ENCODE measurements at regions not wholly inside any gene's neighbourhood (a gene's known extent, or its start where the extent isn't known, plus 50 kb on each side); places are given as distances from the start of the nearest gene placed in this dataset.

GRCh38 chr12:115869604-115870003 is 407.9 kb downstream of the MED13L start:
- Histone ChIP-seq H3K9me2 (no peaks in the 10 kb centered on the region), H3K4me1 (ENCODE audit: control insufficient read depth in 1 of 2, insufficient read depth in 2 of 2, low read depth in 1 of 2, low read length in 1 of 2) (peaks cover 0 to 11% of the 10 kb centered on the region in 2 experiments; a peak in 1 of 4 replicates), H3F3A (replicated peaks; ENCODE audit: insufficient read depth) (no peaks in the 10 kb centered on the region), H3K4me3 (ENCODE audit: low read depth in 2 of 2, low read length in 1 of 2) (no peak overlapping the region), H2AFZ (ENCODE audit: low read depth) (no peak overlapping the region), H3K9me3 (no peaks in the 10 kb centered on the region), H3K79me2 (ENCODE audit: insufficient read depth) (no peaks in the 10 kb centered on the region), H3K27me3 (ENCODE audit: insufficient read depth) (no peaks in the 10 kb centered on the region), H4K20me1 (ENCODE audit: insufficient read depth) (no peaks in the 10 kb centered on the region), H3K36me3 (replicated peaks in 1 of 2; ENCODE audit: control insufficient read depth in 1 of 2, insufficient read depth in 2 of 2, low read length in 1 of 2) (no peaks in the 10 kb centered on the region), H3K9ac (no peak overlapping the region), H3K27ac (ENCODE audit: low read depth in 2 of 2, low read length in 1 of 2) (no peak overlapping the region), H3K4me2 (no peak overlapping the region)
- CTCF ChIA-PET, result interaction anchor here (0.9 to 2.7 kb wide), 6 partner anchors 8 to 839 kb away, joined by 3 to 7 read pairs (median 4); no protein-coding TSS in a partner anchor
- 50% methylated on average over 5 of the region's 5 CpGs for WGBS (ENCODE audit: low lambda C conversion rate)
- DNase-seq, result no peak
- POLR2A ChIA-PET, result no interaction called here
- no peak for TF ChIP-seq YY1 (IDR thresholded peaks at IDR 0.05; ENCODE audit: low read depth)
- TF ChIP-seq EP300 (IDR thresholded peaks at IDR 0.05; ENCODE audit: borderline replicate concordance in 1 of 2, low read depth in 1 of 2, low read length in 1 of 2), result no peak
- TF ChIP-seq PBX3 (IDR thresholded peaks at IDR 0.05), result no peak
- no peak for TF ChIP-seq NFIC (IDR thresholded peaks at IDR 0.05; ENCODE audit: borderline replicate concordance)
- no peak for TF ChIP-seq RFX5 (IDR thresholded peaks at IDR 0.05; ENCODE audit: low read length)
- TF ChIP-seq, protein P1, sequence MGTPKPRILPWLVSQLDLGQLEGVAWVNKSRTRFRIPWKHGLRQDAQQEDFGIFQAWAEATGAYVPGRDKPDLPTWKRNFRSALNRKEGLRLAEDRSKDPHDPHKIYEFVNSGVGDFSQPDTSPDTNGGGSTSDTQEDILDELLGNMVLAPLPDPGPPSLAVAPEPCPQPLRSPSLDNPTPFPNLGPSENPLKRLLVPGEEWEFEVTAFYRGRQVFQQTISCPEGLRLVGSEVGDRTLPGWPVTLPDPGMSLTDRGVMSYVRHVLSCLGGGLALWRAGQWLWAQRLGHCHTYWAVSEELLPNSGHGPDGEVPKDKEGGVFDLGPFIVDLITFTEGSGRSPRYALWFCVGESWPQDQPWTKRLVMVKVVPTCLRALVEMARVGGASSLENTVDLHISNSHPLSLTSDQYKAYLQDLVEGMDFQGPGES (IDR thresholded peaks at IDR 0.05; ENCODE audit: low read depth, low read length), result no peak
- no peak for TF ChIP-seq SMC3 (IDR thresholded peaks at IDR 0.05; ENCODE audit: low read depth, low read length)
- TF ChIP-seq ZBTB33 (IDR thresholded peaks at IDR 0.05; ENCODE audit: borderline replicate concordance, low read depth), result no peak
- no peak for TF ChIP-seq JUND (IDR thresholded peaks at IDR 0.05)
- no peak for TF ChIP-seq MAX (IDR thresholded peaks at IDR 0.05; ENCODE audit: low read depth)
- TF ChIP-seq REST (IDR thresholded peaks at IDR 0.05; ENCODE audit: low read depth, low read length), result no peak
- TF ChIP-seq RXRA (IDR thresholded peaks at IDR 0.05; ENCODE audit: borderline replicate concordance, low read depth), result no peak
- TF ChIP-seq TCF12 (IDR thresholded peaks at IDR 0.05), result no peak
- TF ChIP-seq EZH2phosphoT487 (IDR thresholded peaks at IDR 0.05; ENCODE audit: borderline replicate concordance, low read depth), result no peak
- TF ChIP-seq TEAD4 (IDR thresholded peaks at IDR 0.05; ENCODE audit: borderline replicate concordance, insufficient read depth), result no peak
- TF ChIP-seq GABPA (IDR thresholded peaks at IDR 0.05; ENCODE audit: low read depth), result no peak
- no peak for TF ChIP-seq FOSL2 (IDR thresholded peaks at IDR 0.05; ENCODE audit: borderline replicate concordance, low read depth)
- no peak for TF ChIP-seq ELF1 (IDR thresholded peaks at IDR 0.05)
- no peak for TF ChIP-seq MXI1 (IDR thresholded peaks at IDR 0.05; ENCODE audit: low read depth, low read length)

All from SK-N-SH (cell line).